ENCODE measurements at regions not wholly inside any gene's neighbourhood (a gene's known extent, or its start where the extent isn't known, plus 50 kb on each side); places are given as distances from the start of the nearest gene placed in this dataset.
"Not testable (repeated sequence)": the region's sequence is repeated elsewhere in the genome, so short reads cannot be mapped to it uniquely, and the experiment has no call there.

- Histone ChIP-seq H3K4me1 (ENCODE audit: control insufficient read depth, insufficient read depth, low read length) (no peaks in the 10 kb centered on the region), H3K9ac (ENCODE audit: low read length) (no peak overlapping the region), H3K27me3 (ENCODE audit: control insufficient read depth, insufficient read depth, low read length) (no peaks in the 10 kb centered on the region), H3K36me3 (ENCODE audit: control insufficient read depth, insufficient read depth, low read length) (no peaks in the 10 kb centered on the region), H3K4me3 (ENCODE audit: low read depth, low read length) (no peak overlapping the region), H3K9me3 (ENCODE audit: control insufficient read depth, insufficient read depth, low read depth, low read length) (no peaks in the 10 kb centered on the region), H3K27ac (ENCODE audit: low read depth, low read length) (no peak overlapping the region)
Observed at GRCh38 chr6:153503810-153504209, 372.7 kb upstream of the RGS17 start.

DNA sequence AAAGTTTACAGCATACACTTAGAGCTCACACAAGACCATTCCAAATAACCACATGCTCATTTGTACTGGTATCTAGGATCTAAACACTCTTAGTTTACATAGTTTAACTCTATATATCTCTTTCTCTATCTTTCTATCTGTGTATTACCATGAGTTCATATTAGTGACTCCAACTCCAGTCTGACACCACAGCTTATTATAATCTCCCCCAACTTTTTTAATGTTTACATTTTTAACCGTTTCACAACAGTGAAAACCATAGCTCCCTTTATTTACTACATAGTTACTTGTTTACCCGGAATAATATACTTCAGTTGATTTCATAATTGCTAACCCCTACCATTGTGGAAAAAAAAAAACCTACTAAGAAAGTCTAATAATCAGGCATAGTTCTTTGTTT, 362.4 kb upstream of the RGS17 start:
- H3K9me3 ChIP-seq (ENCODE audit: control insufficient read depth, insufficient read depth, low read depth, low read length) = peaks cover 5% of the 10 kb centered on the region; the same call in 1 of the 2 replicates
- no peaks in the 10 kb centered on the region for H3K36me3 ChIP-seq (ENCODE audit: control insufficient read depth, insufficient read depth, low read length)
- no peaks in the 10 kb centered on the region for H3K27me3 ChIP-seq (ENCODE audit: control insufficient read depth, insufficient read depth, low read length)
- H3K27ac ChIP-seq (ENCODE audit: low read depth, low read length) = no peak overlapping the region
- no peaks in the 10 kb centered on the region; the same call in 1 of the 2 replicates for H3K4me1 ChIP-seq (ENCODE audit: control insufficient read depth, insufficient read depth, low read length)
- no peak overlapping the region for H3K9ac ChIP-seq (ENCODE audit: low read length)
- no peak overlapping the region for H3K4me3 ChIP-seq (ENCODE audit: low read depth, low read length)

- H3K36me3 ChIP-seq (ENCODE audit: control insufficient read depth, insufficient read depth, low read length) = no peaks in the 10 kb centered on the region
- no peak overlapping the region for H3K9ac ChIP-seq (ENCODE audit: low read length)
- peaks cover 16% of the 10 kb centered on the region for H3K9me3 ChIP-seq (ENCODE audit: control insufficient read depth, insufficient read depth, low read depth, low read length)
- no peaks in the 10 kb centered on the region for H3K27me3 ChIP-seq (ENCODE audit: control insufficient read depth, insufficient read depth, low read length)
- H3K27ac ChIP-seq (ENCODE audit: low read depth, low read length) = no peak overlapping the region
- no peak overlapping the region for H3K4me3 ChIP-seq (ENCODE audit: low read depth, low read length)
- H3K4me1 ChIP-seq (ENCODE audit: control insufficient read depth, insufficient read depth, low read length) = no peaks in the 10 kb centered on the region; the same call in 1 of the 2 replicates
Observed at GRCh38 chr6:153489479-153489878, 358.4 kb upstream of the RGS17 start.

DNA sequence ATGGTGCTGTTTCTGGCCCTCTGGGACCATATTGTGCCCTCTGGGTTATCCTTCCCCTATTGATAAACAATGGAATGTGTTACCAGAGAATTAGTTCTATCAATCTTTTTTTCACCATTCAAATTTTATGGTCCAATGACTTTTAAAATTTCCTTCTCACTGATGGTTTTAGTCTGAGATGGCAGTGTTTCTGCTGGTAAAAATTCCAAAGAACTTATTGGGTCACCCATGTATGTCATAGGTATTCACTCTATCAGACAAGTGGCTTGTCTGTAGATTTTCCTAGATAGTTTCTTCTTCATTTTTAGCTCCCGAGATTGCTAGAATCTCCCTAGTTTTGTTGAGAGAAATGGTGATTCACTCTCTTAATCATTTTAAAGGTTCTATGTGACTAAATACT, 357.2 kb upstream of the RGS17 start:
- H3K9ac ChIP-seq (ENCODE audit: low read length) = no peak overlapping the region
- H3K4me3 ChIP-seq (ENCODE audit: low read depth, low read length) = no peak overlapping the region

DNA sequence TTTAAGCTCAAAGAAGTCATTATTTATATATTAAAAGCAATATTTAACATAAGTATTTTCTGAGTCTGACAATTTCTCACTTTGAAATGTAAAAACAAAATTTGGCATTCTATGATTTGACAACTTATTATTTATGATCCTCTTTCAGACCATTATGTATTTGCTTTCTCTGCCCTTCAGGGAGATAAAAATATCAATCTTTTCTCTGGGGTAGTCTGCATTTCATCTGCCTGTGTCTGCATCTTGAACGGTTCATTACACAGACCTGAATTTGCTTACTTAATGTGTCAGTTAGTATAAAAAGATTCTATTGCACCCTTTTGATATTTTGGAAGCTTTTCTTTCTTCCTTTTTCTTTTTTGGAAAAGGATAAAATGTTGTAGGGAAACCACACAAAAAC, 354.0 kb upstream of the RGS17 start:
- Histone ChIP-seq H3K9me3 (ENCODE audit: control insufficient read depth, insufficient read depth, low read depth, low read length) (peaks cover 16% of the 10 kb centered on the region), H3K9ac (ENCODE audit: low read length) (no peak overlapping the region), H3K4me1 (ENCODE audit: control insufficient read depth, insufficient read depth, low read length) (no peaks in the 10 kb centered on the region), H3K27ac (ENCODE audit: low read depth, low read length) (no peak overlapping the region), H3K27me3 (ENCODE audit: control insufficient read depth, insufficient read depth, low read length) (no peaks in the 10 kb centered on the region), H3K4me3 (ENCODE audit: low read depth, low read length) (no peak overlapping the region), H3K36me3 (ENCODE audit: control insufficient read depth, insufficient read depth, low read length) (no peaks in the 10 kb centered on the region)

More for the DNA sequence above, 357.2 kb upstream of the RGS17 start:
- Histone ChIP-seq H3K4me1 (ENCODE audit: control insufficient read depth, insufficient read depth, low read length) (no peaks in the 10 kb centered on the region; the same call in 1 of the 2 replicates), H3K36me3 (ENCODE audit: control insufficient read depth, insufficient read depth, low read length) (no peaks in the 10 kb centered on the region), H3K27ac (ENCODE audit: low read depth, low read length) (no peak overlapping the region), H3K27me3 (ENCODE audit: control insufficient read depth, insufficient read depth, low read length) (no peaks in the 10 kb centered on the region), H3K9me3 (ENCODE audit: control insufficient read depth, insufficient read depth, low read depth, low read length) (peaks cover 16% of the 10 kb centered on the region)

DNA sequence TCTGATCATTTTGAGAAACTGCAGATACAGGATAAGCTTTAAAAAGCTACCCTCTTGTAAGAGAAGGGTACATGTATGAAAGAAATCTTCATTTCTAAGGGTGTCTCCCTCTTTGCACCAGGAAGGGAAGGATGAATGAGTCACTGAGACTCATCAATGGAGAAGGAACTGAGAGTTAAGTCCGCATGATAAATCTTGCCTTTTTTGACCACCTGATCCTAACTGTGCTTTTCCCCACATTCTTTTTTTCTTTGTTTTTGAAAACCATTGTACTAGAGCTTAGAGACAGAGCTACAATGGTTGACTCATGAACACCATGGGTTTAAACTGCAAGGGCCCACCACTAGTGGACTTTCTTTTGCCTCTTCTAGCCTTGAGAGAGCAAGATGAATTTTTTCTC, 353.0 kb upstream of the RGS17 start:
- peaks cover 16% of the 10 kb centered on the region for H3K9me3 ChIP-seq (ENCODE audit: control insufficient read depth, insufficient read depth, low read depth, low read length)

GRCh38 chr6:153476243-153476642, 345.2 kb upstream of the RGS17 start:
- H3K27ac ChIP-seq (ENCODE audit: low read depth, low read length) = no peak overlapping the region
- H3K4me3 ChIP-seq (ENCODE audit: low read depth, low read length) = no peak overlapping the region
- H3K4me1 ChIP-seq (ENCODE audit: control insufficient read depth, insufficient read depth, low read length) = no peaks in the 10 kb centered on the region
- no peak overlapping the region for H3K9ac ChIP-seq (ENCODE audit: low read length)
- H3K36me3 ChIP-seq (ENCODE audit: control insufficient read depth, insufficient read depth, low read length) = no peaks in the 10 kb centered on the region
- H3K9me3 ChIP-seq (ENCODE audit: control insufficient read depth, insufficient read depth, low read depth, low read length) = no peaks in the 10 kb centered on the region
- H3K27me3 ChIP-seq (ENCODE audit: control insufficient read depth, insufficient read depth, low read length) = no peaks in the 10 kb centered on the region

More for the DNA sequence above, 353.0 kb upstream of the RGS17 start:
- no peak overlapping the region for H3K4me3 ChIP-seq (ENCODE audit: low read depth, low read length)
- H3K4me1 ChIP-seq (ENCODE audit: control insufficient read depth, insufficient read depth, low read length) = no peaks in the 10 kb centered on the region
- no peak overlapping the region for H3K27ac ChIP-seq (ENCODE audit: low read depth, low read length)
- H3K27me3 ChIP-seq (ENCODE audit: control insufficient read depth, insufficient read depth, low read length) = no peaks in the 10 kb centered on the region
- no peak overlapping the region for H3K9ac ChIP-seq (ENCODE audit: low read length)
- no peaks in the 10 kb centered on the region for H3K36me3 ChIP-seq (ENCODE audit: control insufficient read depth, insufficient read depth, low read length)

GRCh38 chr6:153465050-153465449, 334.0 kb upstream of the RGS17 start:
- no peak overlapping the region for H3K9ac ChIP-seq (ENCODE audit: low read length)
- H3K27me3 ChIP-seq (ENCODE audit: control insufficient read depth, insufficient read depth, low read length) = no peaks in the 10 kb centered on the region
- H3K4me3 ChIP-seq (ENCODE audit: low read depth, low read length) = no peak overlapping the region
- H3K36me3 ChIP-seq (ENCODE audit: control insufficient read depth, insufficient read depth, low read length) = no peaks in the 10 kb centered on the region
- H3K4me1 ChIP-seq (ENCODE audit: control insufficient read depth, insufficient read depth, low read length) = no peaks in the 10 kb centered on the region
- no peak overlapping the region for H3K27ac ChIP-seq (ENCODE audit: low read depth, low read length)
- H3K9me3 ChIP-seq (ENCODE audit: control insufficient read depth, insufficient read depth, low read depth, low read length) = peaks cover 6% of the 10 kb centered on the region; the same call in 1 of the 2 replicates

DNA sequence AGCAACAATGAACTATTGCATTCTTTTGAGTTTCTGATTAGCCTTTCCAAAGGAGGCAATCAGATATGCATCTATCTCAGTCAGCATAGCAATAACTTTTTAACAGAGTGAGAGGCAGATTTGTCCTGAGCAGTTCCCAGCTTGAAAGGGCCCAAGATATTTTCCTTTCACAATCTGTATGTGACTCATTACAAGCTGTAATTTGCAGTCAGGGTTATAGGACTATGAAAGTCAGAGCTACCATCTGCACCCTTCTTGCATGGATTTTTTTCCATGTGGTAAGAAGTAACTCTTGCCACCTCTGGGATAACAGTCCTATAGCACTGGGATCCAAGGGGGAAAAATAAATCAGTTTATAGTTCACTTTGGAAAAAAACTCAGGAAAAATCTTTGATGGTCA, 318.2 kb upstream of the RGS17 start:
- H3K9me3 ChIP-seq (ENCODE audit: control insufficient read depth, insufficient read depth, low read depth, low read length) = peaks cover 23% of the 10 kb centered on the region
- no peaks in the 10 kb centered on the region for H3K27me3 ChIP-seq (ENCODE audit: control insufficient read depth, insufficient read depth, low read length)
- no peak overlapping the region for H3K4me3 ChIP-seq (ENCODE audit: low read depth, low read length)
- H3K36me3 ChIP-seq (ENCODE audit: control insufficient read depth, insufficient read depth, low read length) = 0 out of 2 replicates have a peak, but pooled peaks cover 2% of the 10 kb centered on the region
- H3K9ac ChIP-seq (ENCODE audit: low read length) = no peak overlapping the region
- no peak overlapping the region for H3K27ac ChIP-seq (ENCODE audit: low read depth, low read length)
- H3K4me1 ChIP-seq (ENCODE audit: control insufficient read depth, insufficient read depth, low read length) = no peaks in the 10 kb centered on the region

GRCh38 chr6:153442749-153443148, 311.7 kb upstream of the RGS17 start:
- H3K4me3 ChIP-seq (ENCODE audit: low read depth, low read length); H3K36me3 ChIP-seq (ENCODE audit: control insufficient read depth, insufficient read depth, low read length); H3K27me3 ChIP-seq (ENCODE audit: control insufficient read depth, insufficient read depth, low read length); H3K9ac ChIP-seq (ENCODE audit: low read length): not testable (repeated sequence)
- peaks cover 16% of the 10 kb centered on the region for H3K4me1 ChIP-seq (ENCODE audit: control insufficient read depth, insufficient read depth, low read length)
- H3K9me3 ChIP-seq (ENCODE audit: control insufficient read depth, insufficient read depth, low read depth, low read length) = peaks cover 14% of the 10 kb centered on the region; the same call in 1 of the 2 replicates
- H3K27ac ChIP-seq (ENCODE audit: low read depth, low read length) = peak overlapping the region; percentile 90; the same call in 1 of the 2 replicates

GRCh38 chr6:153442096-153442495, 311.0 kb upstream of the RGS17 start:
- 0 out of 2 replicates have a peak overlapping the region, but pooled peaks have one; percentile 6 for H3K4me3 ChIP-seq (ENCODE audit: low read depth, low read length)
- peak overlapping the region; percentile 14 for H3K9ac ChIP-seq (ENCODE audit: low read length)
- no peaks in the 10 kb centered on the region for H3K27me3 ChIP-seq (ENCODE audit: control insufficient read depth, insufficient read depth, low read length)
- peaks cover 22% of the 10 kb centered on the region for H3K4me1 ChIP-seq (ENCODE audit: control insufficient read depth, insufficient read depth, low read length)
- peak overlapping the region; percentile 71; the same call in 1 of the 2 replicates for H3K27ac ChIP-seq (ENCODE audit: low read depth, low read length)
- 0 out of 2 replicates have a peak, but pooled peaks cover 2% of the 10 kb centered on the region for H3K36me3 ChIP-seq (ENCODE audit: control insufficient read depth, insufficient read depth, low read length)
- peaks cover 14% of the 10 kb centered on the region; the same call in 1 of the 2 replicates for H3K9me3 ChIP-seq (ENCODE audit: control insufficient read depth, insufficient read depth, low read depth, low read length)

Data from HUES6 (cell line).